Activated CD4-positive, alpha-beta T cell treated with anti-CD3 and anti-CD28 coated beads for 36 hours (primary cell): ENCODE measurements at regions not wholly inside any gene's neighbourhood (a gene's known extent, or its start where the extent isn't known, plus 50 kb on each side); places are given as distances from the start of the nearest gene placed in this dataset.
A peak's percentile ranks its signal among the peaks of the same experiment; 100 is the strongest.
"Not testable (repeated sequence)": the region's sequence is repeated elsewhere in the genome, so short reads cannot be mapped to it uniquely, and the experiment has no call there.

ENCODE experiments used
- ATAC-seq: fragments of 200-7000 bp; cut with Tn5 transposase; one replicate; pipeline ENCODE4 v1.10.0; 2021; ENCODE audit warnings: mild to moderate bottlenecking, moderate library complexity
- CTCF ChIA-PET: fragments of 350-600 bp; sonication (Branson Sonifier 250); formaldehyde crosslinking; loops from one replicate; lab custom pipeline; 2021; ENCODE audit warnings: antibody characterized with exemption; lab: Charles Lee
- POLR2A ChIA-PET: fragments of 350-600 bp; sonication (Branson Sonifier 250); formaldehyde crosslinking; loops from one replicate; lab custom pipeline; 2021; ENCODE audit warnings: antibody characterized with exemption, inconsistent platforms; lab: Charles Lee
- DNase-seq: peaks from one replicate; pipeline ENCODE4 v3.0.0-alpha.2; 2020
- H3K27ac Mint-ChIP-seq: one replicate; pipeline ENCODE4 v1.8.0; 2021; ENCODE audit warnings: mixed read lengths
- H3K27me3 Mint-ChIP-seq: one replicate; pipeline ENCODE4 v1.8.0; 2021; ENCODE audit warnings: mixed read lengths
- H3K36me3 Mint-ChIP-seq: one replicate; pipeline ENCODE4 v1.8.0; 2021; ENCODE audit warnings: low read depth, mixed read lengths
- H3K4me1 Mint-ChIP-seq: one replicate; pipeline ENCODE4 v1.8.0; 2021; ENCODE audit warnings: mixed read lengths
- H3K4me3 Mint-ChIP-seq: one replicate; pipeline ENCODE4 v1.8.0; 2021; ENCODE audit warnings: mild to moderate bottlenecking, moderate library complexity, mixed read lengths
- H3K9me3 Mint-ChIP-seq: one replicate; pipeline ENCODE4 v1.8.0; 2021; ENCODE audit warnings: low read depth, mixed read lengths
- intact Hi-C, 2 experiments: fragments of 100-400 bp; cut with DNase I in 1 of 2; cut with micrococcal nuclease in 1 of 2; formaldehyde crosslinking; loops; one replicate each; pipeline versions ENCODE4 v1.14.2 to v1.15.1; 2022 to 2024; cut with DNase I, micrococcal nuclease

DNA sequence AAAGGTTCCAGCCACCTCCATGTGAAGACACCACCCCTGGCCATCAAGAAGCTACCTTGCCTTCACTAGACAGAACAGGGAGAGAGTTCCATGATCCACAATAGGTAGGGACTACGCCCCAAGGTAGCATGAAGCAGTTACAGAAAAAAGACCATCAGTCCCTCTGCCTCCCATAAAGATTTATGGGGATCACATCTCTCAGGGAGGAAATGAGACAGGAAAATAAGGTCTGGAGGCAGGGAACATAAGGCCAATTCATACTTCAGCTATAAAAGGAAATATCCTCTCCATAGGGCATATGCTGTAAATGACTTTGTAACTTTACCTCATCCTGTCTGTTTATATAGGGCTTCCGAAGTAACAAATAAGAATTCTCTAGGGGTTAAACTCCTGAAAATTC is 129.4 kb downstream of the OR2B2 start:
- ChIA-PET CTCF (interaction anchor here (0.9 to 3.0 kb wide), 3 partner anchors 10 to 28 kb away, joined by 4 to 22 read pairs (median 4); no protein-coding TSS in a partner anchor), POLR2A (no interaction called here)
- no peak overlapping the region for H3K27ac Mint-ChIP-seq
- H3K36me3 Mint-ChIP-seq = no peaks in the 10 kb centered on the region
- no peak overlapping the region for H3K4me3 Mint-ChIP-seq
- no peaks in the 10 kb centered on the region for H3K9me3 Mint-ChIP-seq
- peaks cover 17% of the 10 kb centered on the region for H3K27me3 Mint-ChIP-seq
- H3K4me1 Mint-ChIP-seq = no peaks in the 10 kb centered on the region
- intact Hi-C loops = no loop called here
- ATAC-seq (no peak), DNase-seq (no peak)

DNA sequence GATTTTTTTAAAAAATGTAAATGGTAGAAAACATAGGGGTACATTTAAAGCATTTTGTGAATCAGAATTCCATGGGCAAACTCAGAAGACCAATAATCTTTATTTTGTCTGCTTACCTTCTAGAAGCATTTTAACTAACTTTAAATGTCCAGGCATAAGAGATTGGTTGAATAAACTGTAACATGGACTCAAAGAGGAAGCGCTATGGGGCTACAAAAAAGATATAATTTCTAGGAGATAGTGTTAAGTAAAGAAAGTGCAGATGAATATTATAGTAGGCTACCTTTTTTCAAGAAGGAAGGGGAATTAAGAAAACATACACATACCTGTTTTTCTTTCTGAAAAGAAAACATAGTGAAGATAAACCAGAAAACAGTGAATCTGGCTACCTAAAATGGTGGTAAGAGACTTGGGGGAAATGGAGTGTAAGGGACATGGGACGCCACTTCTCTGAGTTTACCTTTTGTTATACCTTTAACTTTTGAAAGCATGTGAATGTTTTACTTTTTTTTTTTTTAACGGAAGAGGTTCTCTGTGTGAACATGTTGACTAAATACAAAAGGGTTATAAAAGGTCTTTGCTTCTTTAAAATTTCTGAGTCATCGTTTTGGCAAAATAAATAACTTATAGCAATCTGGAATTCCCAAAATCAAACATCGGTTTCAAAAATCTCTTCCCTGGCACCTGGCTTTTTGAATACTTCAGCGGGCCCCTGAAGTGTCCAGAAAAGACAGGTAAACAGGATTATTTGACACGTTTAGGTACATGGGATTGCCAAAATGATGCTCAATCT is 133.4 kb downstream of the OR2B2 start:
- ATAC-seq = no peak
- ChIA-PET POLR2A (no interaction called here), CTCF (no interaction called here)
- Mint-ChIP-seq H3K36me3 (no peaks in the 10 kb centered on the region), H3K27me3 (peaks cover 12% of the 10 kb centered on the region), H3K27ac (no peak overlapping the region), H3K9me3 (no peaks in the 10 kb centered on the region), H3K4me1 (no peaks in the 10 kb centered on the region), H3K4me3 (no peak overlapping the region)
- DNase-seq = no peak
- intact Hi-C loops = no loop called here

DNA sequence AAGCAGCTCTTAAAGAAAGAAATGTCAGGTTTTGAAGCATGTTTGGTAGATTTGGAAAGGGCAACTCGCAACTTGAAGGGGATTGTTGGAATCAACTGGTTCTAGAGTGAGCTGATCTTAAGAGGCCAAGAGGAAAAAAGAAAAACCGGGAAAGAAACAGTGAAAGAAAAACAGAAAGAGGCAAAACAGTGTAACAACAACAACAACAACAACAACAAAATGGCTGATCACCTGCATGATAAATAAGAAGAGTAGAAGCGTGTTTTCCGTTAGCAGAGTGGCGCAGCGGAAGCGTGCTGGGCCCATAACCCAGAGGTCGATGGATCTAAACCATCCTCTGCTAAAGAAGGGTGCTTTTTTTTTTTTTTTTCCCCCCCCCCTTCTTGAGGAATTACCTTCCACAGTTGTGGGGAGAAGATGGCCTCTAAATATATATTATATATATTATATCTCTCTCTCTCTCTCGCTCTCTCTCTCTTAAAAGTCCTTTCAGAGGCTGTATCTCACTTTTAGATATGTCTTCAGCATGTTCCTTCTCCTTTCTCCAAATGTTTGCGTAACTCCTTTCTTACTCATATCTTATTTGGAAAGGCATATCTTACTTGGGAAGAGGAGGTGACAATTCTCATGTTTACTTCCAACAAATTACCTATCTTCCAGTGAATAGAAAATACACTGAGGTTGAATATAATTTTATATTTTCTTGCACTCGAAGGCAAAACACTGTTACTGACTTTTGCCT is 134.4 kb downstream of the OR2B2 start:
- ATAC-seq (no peak), DNase-seq (no peak)
- Mint-ChIP-seq H3K4me1 (no peaks in the 10 kb centered on the region), H3K4me3 (peak overlapping the region; percentile 33), H3K9me3 (no peaks in the 10 kb centered on the region), H3K27me3 (peaks cover 12% of the 10 kb centered on the region), H3K27ac (no peak overlapping the region), H3K36me3 (no peaks in the 10 kb centered on the region)
- POLR2A ChIA-PET = no interaction called here
- CTCF ChIA-PET = interaction anchor here (0.9 kb wide), 1 partner anchor 20 kb away, joined by 4 read pairs; no protein-coding TSS in a partner anchor
- intact Hi-C loops = no loop called here

DNA sequence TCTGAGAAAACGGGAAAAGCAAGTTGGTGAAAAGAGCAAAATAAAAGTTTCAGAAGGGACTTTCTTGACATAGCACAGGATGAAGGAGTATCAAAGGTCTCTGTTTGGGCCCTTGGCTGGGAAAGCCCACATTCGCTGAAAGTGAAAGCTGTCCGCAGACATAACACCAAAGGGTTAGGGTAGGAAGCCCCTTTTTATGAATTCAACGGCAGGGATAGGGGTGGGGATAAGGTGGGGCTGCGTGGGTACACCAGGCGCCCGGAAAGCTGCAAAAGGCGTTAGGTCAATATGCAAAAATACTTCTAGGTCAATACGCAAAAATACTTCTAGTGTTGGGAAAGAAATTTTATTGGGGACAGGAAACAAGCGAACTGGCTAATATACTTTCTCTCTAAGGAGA is 135.1 kb downstream of the OR2B2 start:
- no peak overlapping the region for H3K4me3 Mint-ChIP-seq
- peaks cover 12% of the 10 kb centered on the region for H3K27me3 Mint-ChIP-seq
- H3K9me3 Mint-ChIP-seq = no peaks in the 10 kb centered on the region
- ATAC-seq = no peak
- H3K36me3 Mint-ChIP-seq = no peaks in the 10 kb centered on the region
- H3K27ac Mint-ChIP-seq = no peak overlapping the region
- DNase-seq = no peak
- H3K4me1 Mint-ChIP-seq = peaks cover 2% of the 10 kb centered on the region
- intact Hi-C loops = no loop called here
- CTCF ChIA-PET = interaction anchor here (0.9 kb wide), 1 partner anchor 21 kb away, joined by 4 read pairs; no protein-coding TSS in a partner anchor
- POLR2A ChIA-PET = no interaction called here

GRCh38 chr6:27776504-27776903 is 135.7 kb downstream of the OR2B2 start:
- no peak for DNase-seq
- peaks cover 6% of the 10 kb centered on the region for H3K4me1 Mint-ChIP-seq
- peaks cover 12% of the 10 kb centered on the region for H3K27me3 Mint-ChIP-seq
- intact Hi-C loops = no loop called here
- CTCF ChIA-PET = interaction anchor here (1.0 kb wide), 1 partner anchor 18 kb away, joined by 3 read pairs; no protein-coding TSS in a partner anchor
- no peak for ATAC-seq
- H3K27ac Mint-ChIP-seq = no peak overlapping the region
- POLR2A ChIA-PET = no interaction called here
- H3K9me3 Mint-ChIP-seq = no peaks in the 10 kb centered on the region
- no peak overlapping the region for H3K4me3 Mint-ChIP-seq
- H3K36me3 Mint-ChIP-seq = no peaks in the 10 kb centered on the region

DNA sequence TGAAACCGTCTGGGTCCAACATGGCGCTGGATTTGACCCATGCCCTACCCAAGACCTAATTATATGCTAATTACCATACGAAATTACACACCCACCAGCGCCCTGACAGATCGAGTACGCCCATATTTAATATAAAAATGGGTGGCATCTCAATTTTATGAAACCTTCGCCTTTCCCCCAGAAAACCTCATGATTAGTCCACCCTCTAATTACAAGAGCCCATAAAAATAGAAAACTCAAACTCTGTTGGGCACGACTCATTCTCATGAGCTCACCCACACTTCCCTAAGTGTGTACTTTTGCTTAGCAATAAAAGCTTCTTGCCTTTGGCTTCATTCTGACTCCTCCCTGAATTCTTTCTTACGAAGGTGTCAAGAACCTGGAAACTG is 136.4 kb downstream of the OR2B2 start:
- CTCF ChIA-PET = interaction anchor here (1.0 kb wide), 1 partner anchor 19 kb away, joined by 3 read pairs; no protein-coding TSS in a partner anchor
- DNase-seq = no peak
- Mint-ChIP-seq H3K4me1 (peaks cover 9% of the 10 kb centered on the region), H3K36me3 (no peaks in the 10 kb centered on the region), H3K9me3 (no peaks in the 10 kb centered on the region), H3K27ac (no peak overlapping the region), H3K4me3 (no peak overlapping the region), H3K27me3 (peaks cover 12% of the 10 kb centered on the region)
- POLR2A ChIA-PET = interaction anchor here (0.6 kb wide), 1 partner anchor 34 kb away, joined by 3 read pairs; a partner anchor contains a TSS
- intact Hi-C loops = no loop called here
- no peak for ATAC-seq

GRCh38 chr6:27775138-27775795 is 136.9 kb downstream of the OR2B2 start:
- intact Hi-C loops, H3K36me3 Mint-ChIP-seq, DNase-seq, ATAC-seq, H3K9me3 Mint-ChIP-seq, H3K4me1 Mint-ChIP-seq, H3K27ac Mint-ChIP-seq, H3K4me3 Mint-ChIP-seq: not testable (repeated sequence)
- peaks cover 12% of the 10 kb centered on the region for H3K27me3 Mint-ChIP-seq
- ChIA-PET CTCF (interaction anchor here (1.0 kb wide), 1 partner anchor 20 kb away, joined by 3 read pairs; no protein-coding TSS in a partner anchor), POLR2A (interaction anchor here (0.6 kb wide), 1 partner anchor 34 kb away, joined by 3 read pairs; a partner anchor contains a TSS)

- H3K27ac Mint-ChIP-seq, DNase-seq, ATAC-seq, H3K4me1 Mint-ChIP-seq, H3K9me3 Mint-ChIP-seq, H3K4me3 Mint-ChIP-seq, CTCF ChIA-PET, POLR2A ChIA-PET, H3K36me3 Mint-ChIP-seq, intact Hi-C loops: not testable (repeated sequence)
- H3K27me3 Mint-ChIP-seq = peaks cover 14% of the 10 kb centered on the region
Observed at GRCh38 chr6:27774264-27774600, 138.0 kb downstream of the OR2B2 start.

GRCh38 chr6:27773542-27774263 is 138.5 kb downstream of the OR2B2 start:
- intact Hi-C loops, H3K9me3 Mint-ChIP-seq, H3K4me3 Mint-ChIP-seq, ATAC-seq, DNase-seq, H3K4me1 Mint-ChIP-seq, H3K27ac Mint-ChIP-seq, H3K36me3 Mint-ChIP-seq: not testable (repeated sequence)
- POLR2A ChIA-PET = interaction anchor here (1.2 kb wide), 1 partner anchor 629 kb away, joined by 5 read pairs; no protein-coding TSS in a partner anchor
- H3K27me3 Mint-ChIP-seq = peaks cover 14% of the 10 kb centered on the region
- CTCF ChIA-PET = interaction anchor here (1.1 to 3.7 kb wide), 6 partner anchors 13 to 600 kb away, joined by 3 to 60 read pairs (median 8); no protein-coding TSS in a partner anchor

- intact Hi-C loops = loop anchor here (1.0 kb wide), 3 partner anchors 18 to 123 kb away; no protein-coding TSS in a partner anchor
- DNase-seq = peak; percentile 94
- no peaks in the 10 kb centered on the region for H3K36me3 Mint-ChIP-seq
- ChIA-PET POLR2A (interaction anchor here (0.6 to 1.2 kb wide), 10 partner anchors 9 to 885 kb away, joined by 3 to 7 read pairs (median 4); a partner anchor contains a TSS), CTCF (interaction anchor here (0.6 to 3.7 kb wide), 28 partner anchors 9 to 611 kb away, joined by 3 to 60 read pairs (median 4); a partner anchor contains a TSS)
- peaks cover 9% of the 10 kb centered on the region for H3K4me1 Mint-ChIP-seq
- peak; percentile 95 for ATAC-seq
- H3K9me3 Mint-ChIP-seq = no peaks in the 10 kb centered on the region
- H3K27ac Mint-ChIP-seq = peak overlapping the region; percentile 56
- H3K27me3 Mint-ChIP-seq = peaks cover 8% of the 10 kb centered on the region
- H3K4me3 Mint-ChIP-seq = peak overlapping the region; percentile 14
Observed at GRCh38 chr6:27772261-27773001, 139.8 kb downstream of the OR2B2 start.
